ENCODE measurements at regions not wholly inside any gene's neighbourhood (a gene's known extent, or its start where the extent isn't known, plus 50 kb on each side); places are given as distances from the start of the nearest gene placed in this dataset.
A peak's percentile ranks its signal among the peaks of the same experiment; 100 is the strongest.
"Not testable (repeated sequence)": the region's sequence is repeated elsewhere in the genome, so short reads cannot be mapped to it uniquely, and the experiment has no call there.

GRCh38 chr13:60214213-60215055 lies 50.7 kb upstream of the DIAPH3 start:
- no peak for DNase-seq (ENCODE audit: low spot score)

- DNase-seq (ENCODE audit: low spot score): no peak
Observed at GRCh38 chr13:60220072-60220471, 56.3 kb upstream of the DIAPH3 start.

DNA sequence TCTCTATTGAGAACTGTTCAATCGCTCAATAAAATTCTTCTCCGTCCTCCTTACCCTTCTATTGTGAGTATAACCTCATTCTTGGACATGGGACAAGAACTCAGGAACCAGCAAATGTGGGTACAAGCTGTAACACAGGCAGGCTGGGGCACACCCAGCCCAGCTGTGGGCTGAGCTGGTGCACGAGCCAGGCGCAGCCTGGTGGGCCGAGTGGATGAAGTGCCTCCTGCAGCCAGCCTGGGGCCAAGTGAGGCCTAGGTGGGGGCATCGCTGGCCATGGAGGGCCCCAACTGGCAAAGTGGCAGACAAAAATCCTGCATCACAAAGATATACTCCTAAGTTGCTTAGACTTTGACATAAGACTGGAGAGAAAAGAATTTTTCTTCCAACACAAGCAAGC lies 57.9 kb upstream of the DIAPH3 start:
- DNase-seq (ENCODE audit: low spot score): no peak

GRCh38 chr13:60226507-60226906 lies 62.8 kb upstream of the DIAPH3 start:
- peak; percentile 2 for DNase-seq (ENCODE audit: low spot score)

DNA sequence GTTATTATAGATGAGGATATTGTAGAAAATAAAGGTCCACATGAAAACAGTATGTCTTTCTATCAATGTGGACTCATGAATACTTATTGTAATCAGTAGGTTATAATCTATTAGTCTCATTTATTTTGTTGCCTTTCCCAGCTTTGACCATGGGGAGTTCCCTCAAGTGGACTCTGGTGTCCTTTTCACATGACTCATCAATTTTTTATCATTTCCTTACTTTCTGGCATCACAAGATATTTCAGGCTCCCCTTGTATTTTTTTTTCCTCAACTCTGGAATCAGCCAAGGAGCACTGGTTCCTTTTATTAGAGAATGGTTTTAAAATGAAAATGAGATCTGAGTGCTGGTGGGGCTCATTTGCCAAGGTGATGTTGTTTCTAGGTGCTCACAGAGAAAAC lies 63.4 kb upstream of the DIAPH3 start:
- no peak for DNase-seq (ENCODE audit: low spot score)

GRCh38 chr13:60229708-60230272 lies 66.1 kb upstream of the DIAPH3 start:
- DNase-seq (ENCODE audit: low spot score): no peak

DNA sequence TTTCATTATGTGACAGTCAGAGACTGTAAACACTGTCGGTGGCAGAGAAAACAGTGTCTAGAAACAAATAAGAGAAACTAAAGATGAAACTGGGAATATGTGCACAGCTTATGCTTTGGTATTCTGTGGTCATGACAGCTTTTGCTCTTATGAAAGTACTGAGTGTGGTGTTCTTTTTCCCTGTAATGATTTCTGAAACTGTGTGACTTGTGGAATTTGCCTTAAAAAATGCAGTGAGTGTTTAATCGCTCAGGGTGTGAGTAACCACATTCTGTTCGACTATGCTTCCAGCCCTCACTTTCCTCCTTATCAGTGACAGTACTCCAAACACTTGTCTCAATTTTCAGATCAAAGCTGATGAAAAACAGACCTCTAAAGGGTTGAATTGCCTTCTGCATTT lies 66.9 kb upstream of the DIAPH3 start:
- no peak for DNase-seq (ENCODE audit: low spot score)

- DNase-seq (ENCODE audit: low spot score): no peak
Observed at GRCh38 chr13:60242043-60242595, 78.4 kb upstream of the DIAPH3 start.

DNA sequence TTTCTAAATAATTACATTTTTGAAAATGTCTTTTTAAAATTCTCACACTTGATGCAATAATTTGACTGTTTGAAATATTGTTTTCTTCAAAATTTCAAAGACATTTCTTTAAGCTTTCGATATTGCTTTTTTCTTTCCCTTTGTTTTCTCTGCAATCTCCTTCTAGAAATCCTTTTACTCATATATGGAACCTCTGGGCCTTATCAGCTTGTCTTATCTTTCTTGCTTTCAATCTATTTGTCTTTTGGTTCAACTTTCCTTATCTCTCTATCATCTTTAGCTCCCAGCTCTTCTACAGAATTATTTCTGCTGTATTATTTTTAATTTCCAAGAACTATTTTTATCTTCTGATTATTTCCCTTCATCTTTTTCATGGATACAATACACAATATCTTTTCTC lies 80.7 kb upstream of the DIAPH3 start:
- no peak for DNase-seq (ENCODE audit: low spot score)

DNA sequence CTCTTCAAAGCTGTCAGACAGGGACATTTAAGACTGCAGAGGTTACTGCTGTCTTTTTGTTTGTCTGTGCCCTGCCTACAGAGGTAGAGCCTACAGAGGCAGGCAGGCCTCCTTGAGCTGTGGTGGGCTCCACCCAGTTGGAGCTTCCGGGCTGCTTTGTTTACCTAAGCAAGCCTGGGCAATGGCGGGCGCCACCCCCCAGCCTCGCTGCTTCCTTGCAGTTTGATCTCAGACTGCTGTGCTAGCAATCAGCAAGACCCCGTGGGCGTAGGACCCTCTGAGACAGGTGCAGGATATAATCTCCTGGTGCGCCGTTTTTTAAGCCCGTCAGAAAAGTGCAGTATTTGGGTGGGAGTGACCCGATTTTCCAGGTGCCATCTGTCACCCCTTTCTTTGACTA lies 87.7 kb upstream of the DIAPH3 start:
- DNase-seq (ENCODE audit: low spot score): not testable (repeated sequence)

GRCh38 chr13:60258349-60258748 lies 94.6 kb upstream of the DIAPH3 start:
- DNase-seq (ENCODE audit: low spot score): no peak

DNA sequence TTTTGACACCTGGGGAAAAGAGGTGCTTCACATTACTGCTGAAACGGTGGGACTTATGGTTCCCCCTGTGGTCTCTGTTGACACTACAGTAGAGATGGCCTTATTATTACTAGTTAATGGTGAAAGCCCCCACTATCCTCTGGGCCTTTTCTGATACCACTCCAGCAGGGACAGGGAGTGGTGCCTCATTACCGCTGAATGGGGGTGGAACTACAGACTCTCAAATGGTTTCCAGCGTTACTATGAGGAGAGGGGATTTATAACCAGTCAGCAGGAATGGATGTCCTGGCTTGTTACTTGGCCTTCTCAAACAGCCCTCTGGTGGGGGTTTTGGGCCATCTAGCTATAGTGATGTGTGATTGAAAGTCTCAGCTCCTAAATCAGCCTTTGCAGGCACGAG lies 96.7 kb upstream of the DIAPH3 start:
- no peak for DNase-seq (ENCODE audit: low spot score)

GRCh38 chr13:60261432-60262351 lies 98.0 kb upstream of the DIAPH3 start:
- DNase-seq (ENCODE audit: low spot score): no peak

GRCh38 chr13:60265566-60265965 lies 101.8 kb upstream of the DIAPH3 start:
- no peak for DNase-seq (ENCODE audit: low spot score)

- no peak for DNase-seq (ENCODE audit: low spot score)
Observed at GRCh38 chr13:60267498-60268202, 103.9 kb upstream of the DIAPH3 start.

DNA sequence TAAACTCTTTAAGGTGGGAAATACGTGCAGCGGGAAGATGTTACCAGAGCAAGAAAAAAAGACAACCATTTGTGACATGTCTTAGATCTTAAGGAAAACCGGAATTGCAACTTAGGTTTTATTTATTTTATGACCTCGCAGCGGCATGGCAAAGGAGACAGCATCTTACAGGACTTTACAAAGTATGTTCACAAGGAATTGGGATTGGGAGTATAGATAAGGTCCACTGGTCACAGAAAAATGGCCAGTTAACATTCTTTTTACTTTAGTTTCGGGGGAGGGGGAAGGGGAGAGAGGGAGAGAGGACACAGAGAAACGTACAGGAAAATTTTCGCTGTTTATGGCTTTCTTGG lies 104.5 kb upstream of the DIAPH3 start:
- no peak for DNase-seq (ENCODE audit: low spot score)

- no peak for DNase-seq (ENCODE audit: low spot score)
Observed at GRCh38 chr13:60273971-60274527, 110.3 kb upstream of the DIAPH3 start.

GRCh38 chr13:60274655-60275054 lies 110.9 kb upstream of the DIAPH3 start:
- no peak for DNase-seq (ENCODE audit: low spot score)

- no peak for DNase-seq (ENCODE audit: low spot score)
Observed at GRCh38 chr13:60275208-60275607, 111.5 kb upstream of the DIAPH3 start.

GRCh38 chr13:60280524-60280923 lies 116.5 kb upstream of the TDRD3 start:
- DNase-seq (ENCODE audit: low spot score): not testable (repeated sequence)

- no peak for DNase-seq (ENCODE audit: low spot score)
Observed at GRCh38 chr13:60282186-60282585, 114.8 kb upstream of the TDRD3 start.

GRCh38 chr13:60282708-60283107 lies 114.3 kb upstream of the TDRD3 start:
- DNase-seq (ENCODE audit: low spot score): no peak

Data from globus pallidus (tissue), 1 donor.